ENCODE measurements at regions not wholly inside any gene's neighbourhood (a gene's known extent, or its start where the extent isn't known, plus 50 kb on each side); places are given as distances from the start of the nearest gene placed in this dataset.

DNA sequence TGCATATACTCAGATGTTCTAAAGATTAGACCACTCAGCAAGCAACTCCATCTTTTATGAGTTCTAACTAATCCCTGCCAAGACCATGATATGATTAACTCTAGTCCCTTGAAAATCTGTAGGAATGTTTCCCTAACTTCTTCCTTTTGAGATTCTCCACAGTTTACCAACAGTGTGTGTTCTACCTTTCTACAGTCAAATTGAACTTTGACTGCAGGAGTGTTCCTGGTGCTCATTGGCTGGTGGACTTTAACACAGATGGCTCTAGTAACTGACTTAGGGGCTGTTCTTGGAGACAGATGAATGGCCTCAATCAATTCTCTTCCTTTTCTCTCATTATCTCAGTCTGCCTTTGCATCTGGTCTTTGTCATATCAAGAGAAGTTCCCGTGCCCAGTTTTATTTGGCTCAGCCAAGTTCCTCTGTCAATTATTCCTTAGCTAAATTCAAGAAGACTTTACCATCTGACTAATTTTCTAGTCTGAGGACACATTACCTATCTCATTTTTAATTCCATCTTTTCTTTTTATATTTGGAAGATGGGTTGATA, 643.9 kb upstream of the CAMK1G start (continued):
- no peak for TF ChIP-seq POLR2AphosphoS5 (IDR thresholded peaks at IDR 0.05; ENCODE audit: low read depth)
- TF ChIP-seq STAT1 (IDR thresholded peaks at IDR 0.05; ENCODE audit: unreplicated experiment), result no peak
- no peak for TF ChIP-seq EZH2phosphoT487 (IDR thresholded peaks at IDR 0.05; ENCODE audit: unreplicated experiment)
- TF ChIP-seq, protein P1, sequence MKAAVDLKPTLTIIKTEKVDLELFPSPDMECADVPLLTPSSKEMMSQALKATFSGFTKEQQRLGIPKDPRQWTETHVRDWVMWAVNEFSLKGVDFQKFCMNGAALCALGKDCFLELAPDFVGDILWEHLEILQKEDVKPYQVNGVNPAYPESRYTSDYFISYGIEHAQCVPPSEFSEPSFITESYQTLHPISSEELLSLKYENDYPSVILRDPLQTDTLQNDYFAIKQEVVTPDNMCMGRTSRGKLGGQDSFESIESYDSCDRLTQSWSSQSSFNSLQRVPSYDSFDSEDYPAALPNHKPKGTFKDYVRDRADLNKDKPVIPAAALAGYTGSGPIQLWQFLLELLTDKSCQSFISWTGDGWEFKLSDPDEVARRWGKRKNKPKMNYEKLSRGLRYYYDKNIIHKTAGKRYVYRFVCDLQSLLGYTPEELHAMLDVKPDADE (IDR thresholded peaks at IDR 0.05), result no peak
- no peak for TF ChIP-seq CTCF (conservative IDR thresholded peaks at IDR 0.05; ENCODE audit: low read depth in 2 of 2)
- TF ChIP-seq, protein P2, sequence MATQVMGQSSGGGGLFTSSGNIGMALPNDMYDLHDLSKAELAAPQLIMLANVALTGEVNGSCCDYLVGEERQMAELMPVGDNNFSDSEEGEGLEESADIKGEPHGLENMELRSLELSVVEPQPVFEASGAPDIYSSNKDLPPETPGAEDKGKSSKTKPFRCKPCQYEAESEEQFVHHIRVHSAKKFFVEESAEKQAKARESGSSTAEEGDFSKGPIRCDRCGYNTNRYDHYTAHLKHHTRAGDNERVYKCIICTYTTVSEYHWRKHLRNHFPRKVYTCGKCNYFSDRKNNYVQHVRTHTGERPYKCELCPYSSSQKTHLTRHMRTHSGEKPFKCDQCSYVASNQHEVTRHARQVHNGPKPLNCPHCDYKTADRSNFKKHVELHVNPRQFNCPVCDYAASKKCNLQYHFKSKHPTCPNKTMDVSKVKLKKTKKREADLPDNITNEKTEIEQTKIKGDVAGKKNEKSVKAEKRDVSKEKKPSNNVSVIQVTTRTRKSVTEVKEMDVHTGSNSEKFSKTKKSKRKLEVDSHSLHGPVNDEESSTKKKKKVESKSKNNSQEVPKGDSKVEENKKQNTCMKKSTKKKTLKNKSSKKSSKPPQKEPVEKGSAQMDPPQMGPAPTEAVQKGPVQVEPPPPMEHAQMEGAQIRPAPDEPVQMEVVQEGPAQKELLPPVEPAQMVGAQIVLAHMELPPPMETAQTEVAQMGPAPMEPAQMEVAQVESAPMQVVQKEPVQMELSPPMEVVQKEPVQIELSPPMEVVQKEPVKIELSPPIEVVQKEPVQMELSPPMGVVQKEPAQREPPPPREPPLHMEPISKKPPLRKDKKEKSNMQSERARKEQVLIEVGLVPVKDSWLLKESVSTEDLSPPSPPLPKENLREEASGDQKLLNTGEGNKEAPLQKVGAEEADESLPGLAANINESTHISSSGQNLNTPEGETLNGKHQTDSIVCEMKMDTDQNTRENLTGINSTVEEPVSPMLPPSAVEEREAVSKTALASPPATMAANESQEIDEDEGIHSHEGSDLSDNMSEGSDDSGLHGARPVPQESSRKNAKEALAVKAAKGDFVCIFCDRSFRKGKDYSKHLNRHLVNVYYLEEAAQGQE (IDR thresholded peaks at IDR 0.05; ENCODE audit: unreplicated experiment), result no peak
- no peak for TF ChIP-seq ZNF331 (CRISPR knock-in tag; IDR thresholded peaks at IDR 0.05; ENCODE audit: low read depth)
- TF ChIP-seq JUNB (IDR thresholded peaks at IDR 0.05; ENCODE audit: unreplicated experiment), result no peak
- TF ChIP-seq EZH2 (IDR thresholded peaks at IDR 0.05; ENCODE audit: low read depth, unreplicated experiment), result no peak
- TF ChIP-seq ZNF114 (CRISPR knock-in tag; IDR thresholded peaks at IDR 0.05), result no peak

DNA sequence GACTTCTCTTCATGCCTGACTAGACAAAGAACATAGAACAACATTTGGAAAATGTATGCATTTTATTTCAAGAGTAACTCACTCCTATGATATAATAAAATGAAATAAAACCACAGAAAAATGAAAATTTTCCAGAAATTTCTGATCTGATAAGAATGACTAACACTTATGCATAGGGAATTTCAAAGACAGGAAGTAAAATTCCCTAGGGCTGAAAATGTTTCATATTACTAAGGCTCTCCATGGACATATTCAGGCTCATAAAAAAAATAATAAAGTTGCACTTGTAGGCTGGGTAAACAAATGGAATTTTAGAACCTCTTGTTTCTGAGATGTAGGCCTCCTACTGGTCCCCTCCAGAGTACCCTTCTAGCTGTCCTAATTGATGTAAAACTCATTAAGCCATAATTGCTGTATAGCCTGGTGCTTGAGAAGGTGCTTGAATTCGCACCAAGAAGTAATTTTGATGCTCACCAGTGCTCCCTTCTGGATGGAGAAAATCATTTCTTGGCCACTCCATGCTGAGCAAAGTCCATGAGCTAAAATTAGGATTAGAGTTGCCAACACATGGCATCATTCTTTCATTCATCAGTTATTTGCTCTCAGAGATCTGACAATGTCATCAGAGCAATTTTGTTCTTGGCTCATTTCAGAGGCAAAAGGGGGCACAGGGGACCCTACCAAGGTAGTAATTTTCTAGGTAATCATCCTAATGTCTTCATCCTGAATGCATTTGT, 641.0 kb upstream of the CAMK1G start:
- Mint-ChIP-seq H3K4me3 (no peak overlapping the region), H3K9me3 (no peaks in the 10 kb centered on the region), H3K27me3 (ENCODE audit: insufficient read depth, low read depth, poor library complexity) (no peaks in the 10 kb centered on the region), H3K27ac (no peak overlapping the region), H3K4me1 (no peaks in the 10 kb centered on the region), H3K36me3 (ENCODE audit: low read depth) (no peaks in the 10 kb centered on the region)
- no peaks in the 10 kb centered on the region for H3K79me2 ChIP-seq (replicated peaks; ENCODE audit: insufficient read depth)
- DNase-seq (ENCODE audit: low spot score) (no peak), ATAC-seq (no peak)
- peaks cover 7% of the 10 kb centered on the region; the same call in 1 of the 2 replicates for H3K9me2 ChIP-seq (ENCODE audit: insufficient read depth)
- no peak overlapping the region for H3K4me3 ChIP-seq
- no peak overlapping the region for H3K27ac ChIP-seq (ENCODE audit: low read depth)
- no peak overlapping the region for H2AFZ ChIP-seq
- no peak overlapping the region for H3K4me2 ChIP-seq
- no peaks in the 10 kb centered on the region for H4K20me1 ChIP-seq (replicated peaks; ENCODE audit: insufficient read depth)
- no peaks in the 10 kb centered on the region for H3F3A ChIP-seq (replicated peaks; ENCODE audit: low read depth)
- H3K36me3 ChIP-seq (ENCODE audit: insufficient read depth), result no peaks in the 10 kb centered on the region; the same call in 1 of the 2 replicates
- H3K4me1 ChIP-seq (ENCODE audit: insufficient read depth), result no peaks in the 10 kb centered on the region
- no peaks in the 10 kb centered on the region for H3K27me3 ChIP-seq (ENCODE audit: insufficient read depth)
- TF ChIP-seq ZNF462 (CRISPR knock-in tag; IDR thresholded peaks at IDR 0.05) (no peak), EZH2phosphoT487 (IDR thresholded peaks at IDR 0.05; ENCODE audit: unreplicated experiment) (no peak)

Measured in GM23338 (cell line).